ENCODE measurements at regions not wholly inside any gene's neighbourhood (a gene's known extent, or its start where the extent isn't known, plus 50 kb on each side); places are given as distances from the start of the nearest gene placed in this dataset.

DNA sequence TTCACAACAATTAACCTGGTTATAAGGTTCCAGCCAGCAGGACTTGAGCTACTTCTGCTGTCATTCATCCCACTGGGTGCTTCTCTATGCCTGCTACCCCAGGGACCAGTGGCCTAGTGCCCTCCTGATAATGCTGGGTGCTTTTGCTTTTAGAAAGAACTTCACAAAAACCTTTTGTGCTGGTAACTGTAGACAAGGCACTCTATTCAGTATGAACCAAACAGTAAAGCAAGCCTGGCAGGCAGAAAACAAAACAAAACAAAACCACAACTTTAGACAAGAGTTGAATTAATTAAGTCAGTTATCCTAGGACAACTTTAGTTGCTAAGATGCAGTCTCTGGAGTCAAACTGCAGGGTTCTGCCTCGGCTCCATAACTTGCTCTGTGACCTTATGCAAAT lies 61.9 kb upstream of the ADGRL2 start:
- TF ChIP-seq, protein P1, sequence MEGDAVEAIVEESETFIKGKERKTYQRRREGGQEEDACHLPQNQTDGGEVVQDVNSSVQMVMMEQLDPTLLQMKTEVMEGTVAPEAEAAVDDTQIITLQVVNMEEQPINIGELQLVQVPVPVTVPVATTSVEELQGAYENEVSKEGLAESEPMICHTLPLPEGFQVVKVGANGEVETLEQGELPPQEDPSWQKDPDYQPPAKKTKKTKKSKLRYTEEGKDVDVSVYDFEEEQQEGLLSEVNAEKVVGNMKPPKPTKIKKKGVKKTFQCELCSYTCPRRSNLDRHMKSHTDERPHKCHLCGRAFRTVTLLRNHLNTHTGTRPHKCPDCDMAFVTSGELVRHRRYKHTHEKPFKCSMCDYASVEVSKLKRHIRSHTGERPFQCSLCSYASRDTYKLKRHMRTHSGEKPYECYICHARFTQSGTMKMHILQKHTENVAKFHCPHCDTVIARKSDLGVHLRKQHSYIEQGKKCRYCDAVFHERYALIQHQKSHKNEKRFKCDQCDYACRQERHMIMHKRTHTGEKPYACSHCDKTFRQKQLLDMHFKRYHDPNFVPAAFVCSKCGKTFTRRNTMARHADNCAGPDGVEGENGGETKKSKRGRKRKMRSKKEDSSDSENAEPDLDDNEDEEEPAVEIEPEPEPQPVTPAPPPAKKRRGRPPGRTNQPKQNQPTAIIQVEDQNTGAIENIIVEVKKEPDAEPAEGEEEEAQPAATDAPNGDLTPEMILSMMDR (conservative IDR thresholded peaks at IDR 0.05; ENCODE audit: low read length) = no peak
- no peak for TF ChIP-seq EZH2phosphoT487 (IDR thresholded peaks at IDR 0.05; ENCODE audit: borderline replicate concordance, low read depth, low read length)
